Type B pancreatic cell (in vitro differentiated cells): ENCODE measurements at regions not wholly inside any gene's neighbourhood (a gene's known extent, or its start where the extent isn't known, plus 50 kb on each side); places are given as distances from the start of the nearest gene placed in this dataset.

Source experiments
- DNase-seq: peaks from one replicate; pipeline ENCODE4 v3.0.0; 2021; ENCODE audit warnings: mixed read lengths; ENCODE audit not compliant: unreplicated experiment; ENCODE audit errors: extremely low spot score
- H3K27ac Mint-ChIP-seq: 2 replicates; pipeline ENCODE4 v1.8.0; 2021; ENCODE audit warnings: mild to moderate bottlenecking, mixed read lengths
- H3K27me3 Mint-ChIP-seq: 2 replicates; pipeline ENCODE4 v1.8.0; 2021; ENCODE audit warnings: mixed read lengths
- H3K36me3 Mint-ChIP-seq: 2 replicates; pipeline ENCODE4 v1.8.0; 2021; ENCODE audit warnings: mixed read lengths
- H3K4me1 Mint-ChIP-seq: one replicate; pipeline ENCODE4 v1.8.0; 2021; ENCODE audit warnings: mixed read lengths; ENCODE audit not compliant: unreplicated experiment
- H3K4me3 Mint-ChIP-seq: 2 replicates; pipeline ENCODE4 v1.8.0; 2021; ENCODE audit warnings: mild to moderate bottlenecking, mixed read lengths
- H3K9me3 Mint-ChIP-seq: 2 replicates; pipeline ENCODE4 v1.8.0; 2021; ENCODE audit warnings: mixed read lengths
- TF ChIP-seq, protein P1 (sequence below): fragments of 200-600 bp; sonication (generic); conservative IDR thresholded peaks from 2 replicates; pipeline ENCODE4 v1.5.0; 2021; ENCODE audit warnings: antibody characterized with exemption, mild to moderate bottlenecking

DNA sequence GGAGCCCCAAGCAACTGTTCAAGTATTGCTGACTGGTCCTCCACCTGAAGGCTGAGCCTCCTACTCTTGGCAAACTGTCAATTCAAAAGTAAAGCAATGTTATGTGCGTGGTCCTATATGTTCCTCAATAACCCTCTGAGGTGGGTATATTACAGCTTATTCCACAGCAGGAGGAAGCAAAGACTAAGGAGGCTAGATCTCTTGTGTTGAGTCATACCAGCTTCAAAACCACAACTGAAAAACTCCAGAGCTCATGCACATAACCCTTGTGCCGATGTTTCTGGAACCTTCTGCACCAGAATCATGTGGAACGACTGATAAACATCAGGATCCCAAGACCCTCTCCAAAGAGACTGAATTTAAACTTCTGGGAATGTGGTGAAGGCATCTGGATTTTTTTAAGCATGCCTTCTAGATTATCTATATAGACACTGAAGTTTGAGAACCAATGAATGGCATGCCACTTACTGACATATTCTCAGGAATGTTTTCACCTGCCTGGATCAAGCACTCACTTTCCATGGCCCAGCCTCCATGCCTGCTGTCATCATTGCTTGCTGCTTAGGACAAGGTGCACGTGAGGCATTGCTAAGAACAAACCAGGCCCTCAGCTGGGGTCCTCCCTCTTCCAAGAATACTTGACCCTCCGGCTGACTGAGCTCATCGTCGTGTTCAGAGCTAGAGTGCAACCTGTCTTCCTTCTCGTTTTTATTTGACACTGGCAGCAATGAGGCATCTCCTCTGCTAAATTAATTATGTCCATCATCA lies 194.7 kb downstream of the BCL11B start:
- Mint-ChIP-seq H3K27me3 (peaks cover 7% of the 10 kb centered on the region), H3K4me3 (no peak overlapping the region), H3K27ac (no peak overlapping the region), H3K4me1 (no peaks in the 10 kb centered on the region), H3K36me3 (no peaks in the 10 kb centered on the region), H3K9me3 (peaks cover 6% of the 10 kb centered on the region)
- TF ChIP-seq, protein P1, sequence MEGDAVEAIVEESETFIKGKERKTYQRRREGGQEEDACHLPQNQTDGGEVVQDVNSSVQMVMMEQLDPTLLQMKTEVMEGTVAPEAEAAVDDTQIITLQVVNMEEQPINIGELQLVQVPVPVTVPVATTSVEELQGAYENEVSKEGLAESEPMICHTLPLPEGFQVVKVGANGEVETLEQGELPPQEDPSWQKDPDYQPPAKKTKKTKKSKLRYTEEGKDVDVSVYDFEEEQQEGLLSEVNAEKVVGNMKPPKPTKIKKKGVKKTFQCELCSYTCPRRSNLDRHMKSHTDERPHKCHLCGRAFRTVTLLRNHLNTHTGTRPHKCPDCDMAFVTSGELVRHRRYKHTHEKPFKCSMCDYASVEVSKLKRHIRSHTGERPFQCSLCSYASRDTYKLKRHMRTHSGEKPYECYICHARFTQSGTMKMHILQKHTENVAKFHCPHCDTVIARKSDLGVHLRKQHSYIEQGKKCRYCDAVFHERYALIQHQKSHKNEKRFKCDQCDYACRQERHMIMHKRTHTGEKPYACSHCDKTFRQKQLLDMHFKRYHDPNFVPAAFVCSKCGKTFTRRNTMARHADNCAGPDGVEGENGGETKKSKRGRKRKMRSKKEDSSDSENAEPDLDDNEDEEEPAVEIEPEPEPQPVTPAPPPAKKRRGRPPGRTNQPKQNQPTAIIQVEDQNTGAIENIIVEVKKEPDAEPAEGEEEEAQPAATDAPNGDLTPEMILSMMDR, result no peak
- DNase-seq, result peak; percentile 15

GRCh38 chr14:99077844-99078236 lies 194.2 kb downstream of the BCL11B start:
- H3K4me1 Mint-ChIP-seq, result no peaks in the 10 kb centered on the region
- no peaks in the 10 kb centered on the region for H3K36me3 Mint-ChIP-seq
- no peak overlapping the region for H3K27ac Mint-ChIP-seq
- peaks cover 7% of the 10 kb centered on the region for H3K27me3 Mint-ChIP-seq
- TF ChIP-seq, protein P1, result no peak
- peaks cover 6% of the 10 kb centered on the region for H3K9me3 Mint-ChIP-seq
- DNase-seq, result peak; percentile 29
- H3K4me3 Mint-ChIP-seq, result no peak overlapping the region

DNA sequence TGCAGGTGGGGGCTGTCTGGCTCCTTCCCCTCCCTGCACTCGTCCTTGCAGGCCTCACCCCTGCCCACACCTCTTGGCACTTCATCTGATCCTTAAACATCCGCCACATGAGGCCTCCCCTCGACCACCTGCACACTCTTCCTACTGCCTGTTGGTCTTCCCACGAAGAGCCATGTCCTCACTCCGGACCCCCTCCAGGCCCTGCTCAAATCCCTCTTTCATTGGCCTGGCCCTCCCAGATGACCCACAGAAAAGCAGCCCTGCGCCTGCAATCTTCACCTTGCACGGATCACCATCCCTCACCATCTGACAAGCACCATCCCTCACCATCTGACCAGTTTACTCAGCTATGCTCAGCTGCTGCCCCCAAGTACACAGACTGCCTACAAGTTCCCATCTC lies 193.6 kb downstream of the BCL11B start:
- no peaks in the 10 kb centered on the region for H3K36me3 Mint-ChIP-seq
- peak; percentile 40 for DNase-seq
- H3K27me3 Mint-ChIP-seq, result peaks cover 7% of the 10 kb centered on the region
- no peak overlapping the region for H3K4me3 Mint-ChIP-seq
- H3K27ac Mint-ChIP-seq, result no peak overlapping the region
- H3K9me3 Mint-ChIP-seq, result peaks cover 6% of the 10 kb centered on the region
- H3K4me1 Mint-ChIP-seq, result no peaks in the 10 kb centered on the region
- TF ChIP-seq, protein P1, result no peak

- peak; percentile 45 for DNase-seq
- Mint-ChIP-seq H3K4me3 (no peak overlapping the region), H3K9me3 (peaks cover 6% of the 10 kb centered on the region), H3K27ac (no peak overlapping the region), H3K36me3 (no peaks in the 10 kb centered on the region), H3K27me3 (peaks cover 7% of the 10 kb centered on the region), H3K4me1 (no peaks in the 10 kb centered on the region)
- TF ChIP-seq, protein P1, result no peak
Observed at GRCh38 chr14:99079061-99079727, 192.8 kb downstream of the BCL11B start.

DNA sequence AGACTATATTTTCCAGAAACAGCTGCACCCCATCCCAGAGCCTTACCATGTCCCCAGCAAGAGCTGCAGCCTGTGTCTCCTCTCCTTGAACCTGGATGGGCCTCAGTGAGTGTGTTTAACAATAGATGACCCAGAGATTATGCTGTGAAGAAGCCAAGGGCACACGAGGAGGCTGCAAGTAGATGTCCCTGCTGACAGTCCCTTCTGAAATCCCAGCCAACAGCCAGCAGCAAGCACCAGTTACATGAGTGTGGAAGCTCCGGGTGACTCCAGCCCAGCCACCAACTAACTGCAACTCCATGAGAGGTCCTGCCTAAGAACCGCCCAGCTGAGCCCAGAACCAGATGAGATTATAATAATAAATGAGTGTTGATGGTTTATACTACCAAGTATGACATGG lies 191.7 kb downstream of the BCL11B start:
- TF ChIP-seq, protein P1, result no peak
- Mint-ChIP-seq H3K27me3 (peaks cover 7% of the 10 kb centered on the region), H3K27ac (no peak overlapping the region), H3K9me3 (peaks cover 6% of the 10 kb centered on the region), H3K4me1 (no peaks in the 10 kb centered on the region), H3K4me3 (no peak overlapping the region), H3K36me3 (no peaks in the 10 kb centered on the region)
- DNase-seq, result peak; percentile 31
